ENCODE measurements at regions not wholly inside any gene's neighbourhood (a gene's known extent, or its start where the extent isn't known, plus 50 kb on each side); places are given as distances from the start of the nearest gene placed in this dataset.
A peak's percentile ranks its signal among the peaks of the same experiment; 100 is the strongest.

DNA sequence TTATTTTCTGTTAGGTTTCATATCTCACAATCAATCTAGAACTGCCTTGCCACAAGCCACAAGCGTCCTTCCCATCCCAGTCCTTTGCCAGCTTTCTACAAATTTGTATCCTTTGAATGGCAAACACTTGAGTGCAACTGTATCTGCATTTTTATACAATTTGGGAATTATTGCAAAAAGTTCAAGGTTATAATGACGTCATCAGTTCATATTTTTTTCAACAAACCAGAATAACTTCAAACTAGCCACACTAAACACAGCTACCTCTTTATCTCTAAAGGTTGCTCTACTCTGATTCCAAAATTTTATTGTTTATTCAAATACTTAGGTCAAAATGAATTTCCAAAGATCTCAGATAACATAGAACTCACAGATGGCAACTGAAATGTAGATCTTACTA is 877.1 kb downstream of the TMEM182 start:
- no peak overlapping the region for H3K4me3 ChIP-seq (ENCODE audit: low read depth in 1 of 3, low read length in 3 of 3)
- WGBS = 27% methylated on average over 2 of the region's 2 CpGs
- H3K27ac ChIP-seq (ENCODE audit: low read depth in 1 of 2, low read length in 2 of 2) = no peak overlapping the region
- no peak overlapping the region for H3K9ac ChIP-seq (ENCODE audit: low read depth in 1 of 2, low read length in 2 of 2)
- no peak for DNase-seq (ENCODE audit: low spot score)
- H3K36me3 ChIP-seq (ENCODE audit: control insufficient read depth in 4 of 4, insufficient read depth in 3 of 4, low read depth in 1 of 4, low read length in 3 of 4) = no peaks in the 10 kb centered on the region
- no peaks in the 10 kb centered on the region for H3K4me1 ChIP-seq (ENCODE audit: control insufficient read depth in 4 of 4, insufficient read depth in 4 of 4, low read length in 3 of 4)
- TF ChIP-seq, protein P1, sequence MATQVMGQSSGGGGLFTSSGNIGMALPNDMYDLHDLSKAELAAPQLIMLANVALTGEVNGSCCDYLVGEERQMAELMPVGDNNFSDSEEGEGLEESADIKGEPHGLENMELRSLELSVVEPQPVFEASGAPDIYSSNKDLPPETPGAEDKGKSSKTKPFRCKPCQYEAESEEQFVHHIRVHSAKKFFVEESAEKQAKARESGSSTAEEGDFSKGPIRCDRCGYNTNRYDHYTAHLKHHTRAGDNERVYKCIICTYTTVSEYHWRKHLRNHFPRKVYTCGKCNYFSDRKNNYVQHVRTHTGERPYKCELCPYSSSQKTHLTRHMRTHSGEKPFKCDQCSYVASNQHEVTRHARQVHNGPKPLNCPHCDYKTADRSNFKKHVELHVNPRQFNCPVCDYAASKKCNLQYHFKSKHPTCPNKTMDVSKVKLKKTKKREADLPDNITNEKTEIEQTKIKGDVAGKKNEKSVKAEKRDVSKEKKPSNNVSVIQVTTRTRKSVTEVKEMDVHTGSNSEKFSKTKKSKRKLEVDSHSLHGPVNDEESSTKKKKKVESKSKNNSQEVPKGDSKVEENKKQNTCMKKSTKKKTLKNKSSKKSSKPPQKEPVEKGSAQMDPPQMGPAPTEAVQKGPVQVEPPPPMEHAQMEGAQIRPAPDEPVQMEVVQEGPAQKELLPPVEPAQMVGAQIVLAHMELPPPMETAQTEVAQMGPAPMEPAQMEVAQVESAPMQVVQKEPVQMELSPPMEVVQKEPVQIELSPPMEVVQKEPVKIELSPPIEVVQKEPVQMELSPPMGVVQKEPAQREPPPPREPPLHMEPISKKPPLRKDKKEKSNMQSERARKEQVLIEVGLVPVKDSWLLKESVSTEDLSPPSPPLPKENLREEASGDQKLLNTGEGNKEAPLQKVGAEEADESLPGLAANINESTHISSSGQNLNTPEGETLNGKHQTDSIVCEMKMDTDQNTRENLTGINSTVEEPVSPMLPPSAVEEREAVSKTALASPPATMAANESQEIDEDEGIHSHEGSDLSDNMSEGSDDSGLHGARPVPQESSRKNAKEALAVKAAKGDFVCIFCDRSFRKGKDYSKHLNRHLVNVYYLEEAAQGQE (IDR thresholded peaks at IDR 0.05) = no peak
- TF ChIP-seq YY1 (IDR thresholded peaks at IDR 0.05) (no peak), SP1 (IDR thresholded peaks at IDR 0.05) (no peak), GABPA (IDR thresholded peaks at IDR 0.05 in 1 of 2, conservative IDR thresholded peaks at IDR 0.05 in 1 of 2) (no peak), NR2F2 (IDR thresholded peaks at IDR 0.05) (no peak), RXRA (IDR thresholded peaks at IDR 0.05) (no peak), HNF4G (IDR thresholded peaks at IDR 0.05) (no peak), JUND (IDR thresholded peaks at IDR 0.05) (no peak), TAF1 (conservative IDR thresholded peaks at IDR 0.05) (no peak), FOXA2 (IDR thresholded peaks at IDR 0.05) (no peak)
- TF ChIP-seq, protein P2, sequence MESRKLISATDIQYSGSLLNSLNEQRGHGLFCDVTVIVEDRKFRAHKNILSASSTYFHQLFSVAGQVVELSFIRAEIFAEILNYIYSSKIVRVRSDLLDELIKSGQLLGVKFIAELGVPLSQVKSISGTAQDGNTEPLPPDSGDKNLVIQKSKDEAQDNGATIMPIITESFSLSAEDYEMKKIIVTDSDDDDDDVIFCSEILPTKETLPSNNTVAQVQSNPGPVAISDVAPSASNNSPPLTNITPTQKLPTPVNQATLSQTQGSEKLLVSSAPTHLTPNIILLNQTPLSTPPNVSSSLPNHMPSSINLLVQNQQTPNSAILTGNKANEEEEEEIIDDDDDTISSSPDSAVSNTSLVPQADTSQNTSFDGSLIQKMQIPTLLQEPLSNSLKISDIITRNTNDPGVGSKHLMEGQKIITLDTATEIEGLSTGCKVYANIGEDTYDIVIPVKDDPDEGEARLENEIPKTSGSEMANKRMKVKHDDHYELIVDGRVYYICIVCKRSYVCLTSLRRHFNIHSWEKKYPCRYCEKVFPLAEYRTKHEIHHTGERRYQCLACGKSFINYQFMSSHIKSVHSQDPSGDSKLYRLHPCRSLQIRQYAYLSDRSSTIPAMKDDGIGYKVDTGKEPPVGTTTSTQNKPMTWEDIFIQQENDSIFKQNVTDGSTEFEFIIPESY (IDR thresholded peaks at IDR 0.05) = no peak
- TF ChIP-seq, protein P3, sequence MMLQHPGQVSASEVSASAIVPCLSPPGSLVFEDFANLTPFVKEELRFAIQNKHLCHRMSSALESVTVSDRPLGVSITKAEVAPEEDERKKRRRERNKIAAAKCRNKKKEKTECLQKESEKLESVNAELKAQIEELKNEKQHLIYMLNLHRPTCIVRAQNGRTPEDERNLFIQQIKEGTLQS (IDR thresholded peaks at IDR 0.05) = no peak
- no peaks in the 10 kb centered on the region for H3K9me3 ChIP-seq (ENCODE audit: control insufficient read depth in 4 of 4, low read length in 3 of 4)
- no peaks in the 10 kb centered on the region for H3K27me3 ChIP-seq (ENCODE audit: control insufficient read depth in 4 of 4, insufficient read depth in 4 of 4, low read length in 3 of 4)

DNA sequence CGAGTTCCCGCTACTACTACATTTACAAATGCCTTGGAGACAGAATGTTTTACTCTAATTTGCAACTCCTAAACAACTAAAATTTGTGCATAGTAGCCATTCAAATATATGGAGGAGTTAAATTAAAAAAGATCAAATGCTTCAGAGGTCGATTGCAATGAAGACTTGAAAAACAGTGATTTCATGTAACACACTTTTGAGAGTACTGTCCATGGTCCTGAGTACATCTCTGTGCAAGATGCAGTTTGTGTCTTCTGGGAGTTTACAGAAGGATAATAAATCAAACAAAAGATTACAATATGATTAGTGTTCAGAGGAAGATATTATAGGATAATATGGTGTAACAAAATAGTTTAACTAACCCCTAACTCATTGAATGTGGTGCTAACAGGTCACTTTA is 894.7 kb downstream of the TMEM182 start:
- H3K9me3 ChIP-seq (ENCODE audit: control insufficient read depth in 4 of 4, low read length in 3 of 4) = no peaks in the 10 kb centered on the region
- no peaks in the 10 kb centered on the region for H3K27me3 ChIP-seq (ENCODE audit: control insufficient read depth in 4 of 4, insufficient read depth in 4 of 4, low read length in 3 of 4)
- H3K4me1 ChIP-seq (ENCODE audit: control insufficient read depth in 4 of 4, insufficient read depth in 4 of 4, low read length in 3 of 4) = no peaks in the 10 kb centered on the region
- H3K36me3 ChIP-seq (ENCODE audit: control insufficient read depth in 4 of 4, insufficient read depth in 3 of 4, low read depth in 1 of 4, low read length in 3 of 4) = no peaks in the 10 kb centered on the region
- TF ChIP-seq, protein P1 (IDR thresholded peaks at IDR 0.05) = peak; percentile 97
- TF ChIP-seq TAF1 (conservative IDR thresholded peaks at IDR 0.05) = no peak
- no peak for DNase-seq (ENCODE audit: low spot score)
- no peak overlapping the region for H3K27ac ChIP-seq (ENCODE audit: low read depth in 1 of 2, low read length in 2 of 2)
- no peak overlapping the region for H3K9ac ChIP-seq (ENCODE audit: low read depth in 1 of 2, low read length in 2 of 2)
- WGBS = 71% methylated on average over 3 of the region's 3 CpGs
- H3K4me3 ChIP-seq (ENCODE audit: low read depth in 1 of 3, low read length in 3 of 3) = no peak overlapping the region
